Urothelium cell line (cell line): ENCODE measurements at regions not wholly inside any gene's neighbourhood (a gene's known extent, or its start where the extent isn't known, plus 50 kb on each side); places are given as distances from the start of the nearest gene placed in this dataset.
"Not testable (repeated sequence)": the region's sequence is repeated elsewhere in the genome, so short reads cannot be mapped to it uniquely, and the experiment has no call there.

Source experiments
- DNase-seq: peaks from one replicate; pipeline ENCODE4 v3.0.0; 2011; ENCODE audit warnings: low spot score, mixed read lengths
- FAIRE-seq: peaks from 2 replicates; lab custom pipeline; 2011; peaks lifted over from hg19 to GRCh38; lab: Jason Lieb, UNC

DNA sequence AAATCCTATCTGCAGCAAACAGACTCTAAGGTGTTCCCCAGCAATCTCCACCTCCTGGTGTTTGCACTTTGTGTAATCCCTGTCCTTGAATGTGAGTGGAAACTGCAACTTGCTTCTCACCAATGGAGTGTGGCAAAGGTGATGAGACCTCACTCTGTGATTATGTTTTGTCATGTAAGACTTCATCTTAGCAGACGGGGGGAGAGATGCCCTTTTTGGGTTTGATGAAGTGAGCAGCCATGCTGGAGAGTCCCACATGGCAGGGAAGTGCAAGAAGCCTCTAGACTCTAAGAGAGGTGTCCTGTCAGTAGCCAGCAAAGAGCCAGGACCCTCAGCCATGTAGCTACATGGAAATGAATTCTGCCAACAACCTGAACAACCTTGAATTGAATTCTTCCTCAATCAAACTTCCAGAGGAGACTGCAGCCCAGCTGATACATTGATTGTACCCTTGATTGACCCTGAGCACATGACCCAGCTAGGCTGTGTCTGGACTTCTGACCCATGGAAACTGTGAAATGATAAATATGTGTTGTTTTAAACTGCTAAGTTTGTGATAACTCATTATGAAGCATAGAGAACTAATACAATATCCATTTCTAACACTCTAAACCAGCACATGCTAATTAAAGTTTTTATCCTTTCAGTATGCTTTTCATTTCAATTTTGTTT is 71.4 kb upstream of the RASGRF1 start:
- no peak for DNase-seq
- FAIRE-seq, result no peak

DNA sequence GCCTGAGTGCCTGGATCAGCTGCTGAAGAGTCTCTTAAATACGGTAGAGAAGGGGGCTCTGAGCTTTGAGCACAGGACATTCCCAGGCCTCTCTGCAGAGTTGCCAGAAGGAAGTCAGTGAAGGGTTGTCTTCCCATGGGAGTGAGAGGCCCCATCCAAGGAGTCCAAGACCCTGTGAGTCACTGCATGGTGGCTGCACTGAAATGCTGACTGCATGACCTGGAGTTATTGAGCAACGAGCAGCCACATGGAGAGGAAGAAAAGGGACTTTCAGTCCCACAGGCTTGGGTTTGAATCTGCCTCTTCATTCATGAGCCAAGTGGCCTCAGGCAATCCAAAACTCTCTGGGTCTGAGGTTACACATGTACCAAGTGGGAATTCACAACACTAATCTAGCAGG is 69.6 kb upstream of the RASGRF1 start:
- no peak for DNase-seq

DNA sequence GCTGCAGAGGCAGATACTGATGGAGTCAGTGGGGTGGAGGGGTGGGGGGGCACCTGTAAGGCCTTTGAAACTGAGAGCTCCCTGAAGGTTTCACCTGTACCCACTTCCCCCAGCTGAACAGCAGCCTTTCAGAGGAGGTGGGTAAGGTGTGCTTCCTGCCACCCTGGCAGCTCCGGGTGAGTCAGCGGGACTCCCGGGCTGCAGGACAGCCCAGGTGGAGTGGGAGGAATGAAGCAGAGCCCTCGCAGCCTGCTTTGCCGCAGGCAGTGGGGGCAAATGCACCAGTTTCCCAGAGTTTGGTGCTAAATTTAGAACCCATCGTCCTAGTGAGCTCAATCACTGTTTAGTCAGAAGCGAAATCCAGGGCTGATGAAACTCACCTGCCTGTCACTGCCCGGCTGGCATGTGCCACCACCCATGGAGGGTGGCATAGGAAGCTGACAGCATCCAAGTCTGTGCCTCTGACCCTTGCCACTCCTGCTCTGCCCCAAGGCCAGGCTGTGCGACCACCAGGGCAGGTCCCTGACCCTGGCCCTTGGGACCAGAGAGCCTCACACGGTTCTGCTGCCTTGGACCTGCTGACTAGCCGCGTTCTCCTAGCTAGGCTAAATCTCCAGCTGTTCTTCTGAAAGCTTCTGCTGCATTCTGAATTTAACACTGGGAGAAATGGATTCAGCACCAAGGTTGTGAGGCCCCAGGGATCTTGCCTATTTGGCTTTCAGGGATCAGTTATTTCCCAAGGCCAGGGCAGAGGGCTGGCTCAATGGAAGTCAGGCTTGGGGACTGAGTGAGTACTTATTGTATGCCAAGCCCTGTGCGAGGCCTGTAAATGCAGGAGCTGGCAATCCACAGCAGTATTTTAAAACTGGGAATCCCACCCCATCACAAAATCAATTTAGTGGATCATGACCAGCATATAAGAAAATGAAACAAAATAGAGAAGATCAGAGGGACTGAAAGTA is 67.3 kb upstream of the RASGRF1 start:
- FAIRE-seq, result no peak

More for the DNA sequence above, 69.6 kb upstream of the RASGRF1 start:
- FAIRE-seq, result no peak

DNA sequence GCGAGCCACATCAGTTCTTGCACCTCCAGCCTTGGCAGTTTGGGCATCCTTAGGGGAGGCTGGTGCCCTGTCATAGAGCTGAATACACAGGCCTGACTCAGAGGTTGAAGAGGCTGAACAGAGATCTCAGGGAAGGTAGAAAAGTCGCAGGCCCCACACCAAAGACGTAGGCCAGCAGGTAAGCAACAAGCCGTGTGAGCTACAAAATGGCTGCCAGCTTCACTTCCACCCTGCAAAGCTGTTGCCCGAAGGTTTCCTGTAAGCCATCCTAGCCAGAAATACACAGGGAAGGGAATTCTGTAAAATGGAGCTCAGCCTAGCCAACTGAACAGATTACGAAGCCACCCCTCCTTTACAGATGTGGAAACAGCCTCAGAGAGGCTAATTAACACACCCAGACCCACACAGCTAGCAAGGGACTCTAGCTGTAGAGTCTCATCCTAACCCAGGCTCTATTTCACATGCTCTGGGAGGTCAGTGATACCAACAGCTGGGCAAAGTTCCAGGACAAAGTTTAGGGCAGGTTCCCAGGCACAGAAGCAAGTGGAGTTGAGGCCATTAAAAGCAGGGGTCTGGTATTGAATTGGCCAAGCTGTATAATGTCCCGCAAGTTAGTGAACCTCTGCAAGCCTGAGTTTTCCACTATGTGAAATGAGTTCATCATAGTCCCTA is 66.3 kb upstream of the RASGRF1 start:
- FAIRE-seq, result no peak
- DNase-seq, result no peak

More for the DNA sequence above, 67.3 kb upstream of the RASGRF1 start:
- peak; percentile 27 for DNase-seq

DNA sequence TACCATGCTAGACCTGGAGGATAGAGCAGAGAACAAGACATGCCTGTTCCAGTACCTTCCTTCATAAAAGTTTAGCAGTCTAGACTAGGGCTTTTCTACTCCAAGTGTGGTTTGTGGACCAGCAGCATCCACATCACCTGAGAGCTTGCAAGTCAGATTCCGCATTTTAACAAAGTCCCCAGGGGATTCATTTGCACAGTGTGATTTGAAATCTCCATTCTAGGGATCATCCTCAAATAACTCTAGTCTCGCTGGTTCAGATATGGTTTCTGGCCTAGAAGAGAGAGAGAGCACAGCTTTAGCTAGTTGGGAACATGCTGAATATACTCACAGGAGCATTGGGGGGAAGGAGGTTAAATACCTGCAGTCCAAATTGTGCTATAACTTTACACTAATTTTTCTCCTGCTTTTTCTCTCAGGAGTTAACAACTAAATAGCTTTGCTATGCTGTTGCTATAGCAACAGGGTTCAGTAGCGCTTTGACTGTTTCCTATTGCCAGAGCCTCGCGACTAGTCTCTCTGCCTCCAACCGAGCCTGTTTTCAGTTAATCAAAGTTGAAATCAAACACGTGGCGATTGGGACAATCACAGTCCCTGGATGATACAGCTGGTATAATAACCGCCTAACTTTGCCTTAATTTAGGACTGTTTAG is 64.0 kb upstream of the RASGRF1 start:
- DNase-seq (no peak), FAIRE-seq (no peak)

DNA sequence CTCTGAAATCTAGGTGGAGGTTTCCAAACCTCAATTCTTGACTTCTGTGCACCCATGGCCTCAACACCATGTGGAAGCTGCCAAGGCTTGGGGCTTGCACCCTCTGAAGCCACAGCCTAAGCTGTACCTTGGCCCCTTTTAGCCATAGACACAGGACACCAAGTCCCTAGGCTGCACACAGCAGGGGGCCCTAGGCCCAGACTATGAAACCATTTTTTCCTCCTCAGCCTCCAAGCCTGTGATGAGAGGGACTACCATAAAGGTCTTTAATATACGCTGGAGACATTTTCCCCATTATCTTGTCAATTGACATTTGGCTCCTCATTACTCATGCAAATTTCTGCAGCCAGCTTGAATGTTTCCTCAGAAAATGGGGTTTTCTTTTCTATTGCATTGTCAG is 53.7 kb upstream of the RASGRF1 start:
- FAIRE-seq, DNase-seq: not testable (repeated sequence)

DNA sequence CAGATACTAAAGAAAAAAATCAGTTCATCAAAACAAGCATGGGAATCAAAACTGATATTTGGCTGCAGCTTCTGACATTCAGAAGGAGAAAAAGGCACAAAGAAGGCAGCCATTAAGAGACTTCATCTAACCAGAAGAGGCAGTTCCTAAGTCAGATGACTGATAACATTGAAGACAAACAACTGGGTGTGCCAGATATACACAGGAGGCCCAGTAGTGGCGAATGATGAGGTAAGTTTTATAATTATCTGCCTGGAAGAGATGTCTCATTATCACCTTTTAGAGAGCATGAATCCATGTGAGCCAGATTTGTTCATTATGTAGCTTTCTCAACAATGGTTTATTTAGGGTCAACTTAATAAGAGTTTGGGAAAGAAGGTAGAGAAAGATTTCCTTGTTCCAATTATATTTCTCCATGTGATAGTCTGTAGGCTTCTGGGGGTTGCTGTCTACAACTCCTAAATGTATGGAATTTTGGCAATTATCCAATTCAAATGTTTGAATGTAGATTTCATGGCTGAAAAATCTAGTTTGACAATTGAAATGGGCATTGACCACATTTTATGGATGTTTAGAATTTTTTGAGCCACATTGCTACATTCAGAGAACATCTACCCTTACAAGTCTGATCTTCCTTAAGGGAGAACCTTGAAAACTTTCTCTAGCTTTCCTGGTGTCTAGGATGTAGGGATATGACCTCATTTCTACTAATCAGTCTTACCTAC is 50.4 kb upstream of the RASGRF1 start:
- FAIRE-seq, result no peak
- DNase-seq, result no peak
